GM19455 (cell line): ENCODE measurements at regions not wholly inside any gene's neighbourhood (a gene's known extent, or its start where the extent isn't known, plus 50 kb on each side); places are given as distances from the start of the nearest gene placed in this dataset.
"Not testable (repeated sequence)": the region's sequence is repeated elsewhere in the genome, so short reads cannot be mapped to it uniquely, and the experiment has no call there.

Experiments
- ATAC-seq: cut with Tn5 transposase; IDR thresholded peaks from one replicate; pipeline ENCODE4 v1.9.1; 2021; ENCODE audit not compliant: unreplicated experiment

DNA sequence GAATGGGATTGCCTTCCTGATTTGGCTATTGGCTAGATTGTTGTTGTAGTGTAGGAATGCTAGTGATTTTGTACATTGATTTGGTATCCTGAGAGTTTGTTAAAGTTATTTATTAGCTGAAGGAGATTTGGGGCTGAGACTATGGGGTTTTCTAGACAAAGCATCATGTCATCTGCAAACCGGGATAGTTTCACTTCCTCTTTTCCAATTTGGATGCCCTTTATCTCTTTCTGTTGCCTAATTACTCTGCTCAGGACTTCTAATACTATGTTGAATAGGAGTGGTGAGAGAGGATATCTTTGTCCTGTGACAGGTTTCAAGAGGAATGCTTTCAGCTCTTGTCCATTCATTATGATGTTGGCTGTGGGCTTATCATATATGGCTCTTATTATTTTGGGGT is 265.7 kb upstream of the MGAT4C start:
- no peak for ATAC-seq

DNA sequence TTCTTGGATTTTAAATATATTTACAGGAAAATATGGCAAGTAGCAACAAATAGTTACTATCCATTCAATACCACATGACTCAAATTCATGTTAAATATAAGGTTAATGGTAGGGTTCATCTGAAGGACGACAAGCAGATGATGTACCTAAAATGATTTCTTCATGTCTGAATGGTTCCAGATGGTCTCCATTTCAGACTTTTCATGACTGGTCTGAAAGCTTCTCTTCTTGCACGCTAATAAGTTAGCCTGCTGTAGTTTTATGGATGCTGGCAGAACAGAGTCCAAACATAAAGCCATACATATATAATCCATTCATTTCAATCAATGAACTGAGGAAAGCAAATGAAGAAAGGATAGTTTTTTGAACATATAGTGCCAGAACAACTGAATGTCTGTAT is 257.0 kb upstream of the MGAT4C start:
- ATAC-seq = no peak

DNA sequence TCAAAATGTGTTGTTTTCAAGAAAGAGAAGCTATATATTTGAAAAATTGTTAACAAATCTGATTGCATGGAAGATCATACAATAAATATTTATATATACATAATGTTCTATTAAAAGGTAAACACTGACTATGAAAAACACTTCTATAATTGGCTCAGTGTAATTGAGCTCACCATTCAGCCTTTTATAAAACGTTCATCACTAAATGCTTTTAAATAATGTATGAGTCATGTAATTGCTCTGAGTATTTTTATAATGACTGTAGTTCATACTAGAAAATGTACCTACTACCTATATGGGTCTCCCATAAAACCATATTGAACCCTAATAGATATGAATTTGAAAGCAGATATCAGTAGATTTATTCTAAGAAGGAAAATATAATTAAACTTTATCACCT is 240.4 kb upstream of the MGAT4C start:
- ATAC-seq = no peak

DNA sequence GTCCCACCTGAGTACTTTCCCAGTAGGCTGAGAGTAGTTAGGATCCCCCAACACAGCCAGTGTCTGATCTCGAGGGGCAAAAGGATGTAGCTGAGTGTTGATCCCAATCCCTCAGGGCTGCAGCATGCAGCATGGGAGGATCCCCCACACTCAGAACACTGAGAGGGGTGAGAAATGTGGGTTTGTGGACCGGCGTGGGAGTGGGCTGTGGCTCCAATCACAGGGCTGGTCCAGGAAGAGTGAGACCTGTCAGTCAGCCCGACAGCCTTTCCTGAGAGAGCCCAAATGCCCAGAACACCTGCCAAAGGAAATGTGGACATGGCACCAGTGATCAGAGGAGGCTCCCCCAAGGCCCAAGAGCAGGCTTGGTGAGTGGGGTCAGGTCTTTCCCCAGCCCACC is 228.3 kb upstream of the MGAT4C start:
- no peak for ATAC-seq

DNA sequence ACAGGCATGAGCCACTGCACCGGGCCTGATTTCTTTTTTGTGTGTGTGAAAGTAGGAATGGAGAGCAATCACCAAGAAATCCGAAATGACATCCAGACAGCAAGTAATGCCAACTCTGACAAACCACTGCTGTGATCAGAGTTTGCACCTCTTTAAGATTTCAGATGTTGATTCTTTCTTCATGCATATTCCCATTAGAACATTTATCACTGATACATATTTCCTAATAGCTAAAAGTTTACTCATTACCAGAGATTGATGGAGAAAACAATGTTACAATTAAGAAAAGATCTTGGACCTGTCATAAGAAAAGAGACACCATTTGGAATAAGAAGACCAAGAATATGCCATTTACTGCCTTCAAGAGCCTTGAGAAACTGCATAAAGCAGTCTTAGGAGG is 217.0 kb upstream of the MGAT4C start:
- no peak for ATAC-seq

DNA sequence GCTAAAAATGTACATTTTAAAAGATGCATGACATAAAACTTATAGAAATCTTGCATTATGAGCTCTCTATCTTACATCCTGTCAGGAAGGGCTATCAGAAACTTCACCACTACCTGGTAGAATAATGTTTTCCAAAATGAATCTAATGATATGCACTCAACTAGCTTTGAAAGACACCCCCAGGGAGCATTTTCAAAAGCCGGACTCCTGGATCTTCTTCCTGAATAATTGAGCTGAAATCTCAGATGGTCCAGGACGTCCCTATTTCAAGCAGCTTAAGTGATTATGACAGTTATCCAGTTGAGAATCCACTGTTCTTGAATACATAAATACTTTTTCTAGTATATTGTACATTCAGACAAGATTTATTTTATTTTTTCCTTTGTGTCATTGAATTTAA is 200.6 kb upstream of the MGAT4C start:
- no peak for ATAC-seq

DNA sequence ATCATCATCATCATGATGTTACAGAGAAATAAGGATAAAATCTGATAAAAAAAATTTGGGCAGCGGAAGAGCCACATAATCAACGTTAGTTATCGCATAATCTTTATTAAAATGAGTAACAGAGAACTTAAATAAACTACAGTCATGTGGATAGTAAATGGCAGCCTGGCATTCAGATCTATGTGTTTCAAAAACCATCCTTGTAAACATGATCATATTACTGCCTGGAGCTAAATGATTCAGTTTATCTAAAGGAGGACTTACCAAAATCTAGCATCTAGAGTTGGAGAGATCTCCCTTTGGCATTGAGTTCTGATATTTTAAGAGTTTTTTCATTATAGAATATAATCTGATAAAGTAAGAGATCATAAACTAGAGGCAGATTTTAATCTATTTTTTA is 200.1 kb upstream of the MGAT4C start:
- no peak for ATAC-seq

DNA sequence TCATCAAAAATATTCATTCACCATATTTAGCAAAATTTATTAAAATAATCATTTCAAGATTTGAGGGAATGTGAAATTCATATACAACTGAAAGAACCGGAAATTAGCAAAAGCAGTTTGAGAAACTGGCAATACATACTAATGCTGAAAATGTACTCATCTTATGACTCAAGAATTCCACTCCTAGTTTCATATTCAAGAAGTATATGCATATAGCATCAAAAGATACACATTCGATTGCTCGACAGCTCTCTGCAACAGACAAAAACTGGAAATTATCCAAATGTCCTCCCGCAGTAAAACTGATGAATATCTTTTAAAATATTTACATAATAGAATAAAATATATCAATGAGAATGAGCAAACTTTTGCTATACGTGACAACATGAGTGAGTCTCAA is 189.2 kb upstream of the MGAT4C start:
- ATAC-seq = no peak

DNA sequence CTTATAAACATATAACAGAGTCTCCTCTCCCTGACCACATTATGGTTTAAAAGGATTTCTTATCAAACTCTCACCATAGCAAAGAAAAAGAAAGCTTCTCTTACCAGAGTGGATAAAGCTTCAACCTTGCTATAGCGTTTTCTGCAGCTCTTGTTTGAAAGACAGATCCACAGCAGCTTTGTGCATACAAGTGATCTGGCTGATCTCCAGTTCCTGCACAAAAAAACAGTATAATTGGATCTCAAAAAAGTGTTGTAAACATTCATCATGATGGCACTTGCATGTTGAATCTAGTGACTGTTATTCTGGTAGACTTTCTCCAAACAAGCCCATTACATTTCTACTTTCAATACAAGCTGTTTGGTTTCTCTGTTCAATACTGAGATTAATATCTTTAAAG is 178.9 kb upstream of the MGAT4C start:
- ATAC-seq = no peak

DNA sequence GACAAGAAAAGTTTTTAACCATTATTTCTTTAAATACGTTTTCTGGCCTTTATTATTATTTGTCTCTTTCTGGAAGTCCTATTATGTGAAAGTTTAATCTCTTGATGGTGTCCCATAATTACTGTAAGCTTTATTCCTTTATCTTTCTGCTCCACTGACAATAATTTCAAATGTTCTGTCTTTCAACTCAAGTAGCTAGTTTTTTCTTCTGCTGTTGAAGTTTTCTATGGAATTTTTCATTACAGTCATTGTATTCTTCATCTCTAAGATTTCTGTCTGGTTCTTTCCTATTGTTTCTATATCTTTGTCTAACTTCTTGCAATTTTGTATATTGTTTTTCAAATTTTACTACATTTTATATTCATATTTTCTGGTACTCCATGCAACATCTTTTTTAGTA is 173.6 kb upstream of the MGAT4C start:
- ATAC-seq = no peak

DNA sequence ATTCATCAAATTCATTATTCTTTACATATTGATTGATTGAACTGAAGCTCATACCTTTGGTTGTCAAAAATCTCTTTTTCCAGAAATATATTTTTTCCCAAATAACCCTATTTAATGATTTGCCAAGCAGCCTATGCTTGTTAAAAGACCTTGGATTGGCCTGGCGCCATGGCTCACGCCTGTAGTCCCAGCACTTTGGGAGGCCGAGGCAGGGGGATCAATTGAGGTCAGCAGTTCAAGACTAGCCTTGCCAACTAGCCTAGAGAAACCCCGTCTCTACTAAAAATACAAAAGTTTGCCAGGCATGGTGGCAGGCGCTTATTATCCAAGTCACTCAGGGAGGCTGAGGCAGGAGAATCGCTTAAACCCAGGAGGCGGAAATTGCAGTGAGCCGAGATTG is 165.1 kb upstream of the MGAT4C start:
- ATAC-seq = no peak

DNA sequence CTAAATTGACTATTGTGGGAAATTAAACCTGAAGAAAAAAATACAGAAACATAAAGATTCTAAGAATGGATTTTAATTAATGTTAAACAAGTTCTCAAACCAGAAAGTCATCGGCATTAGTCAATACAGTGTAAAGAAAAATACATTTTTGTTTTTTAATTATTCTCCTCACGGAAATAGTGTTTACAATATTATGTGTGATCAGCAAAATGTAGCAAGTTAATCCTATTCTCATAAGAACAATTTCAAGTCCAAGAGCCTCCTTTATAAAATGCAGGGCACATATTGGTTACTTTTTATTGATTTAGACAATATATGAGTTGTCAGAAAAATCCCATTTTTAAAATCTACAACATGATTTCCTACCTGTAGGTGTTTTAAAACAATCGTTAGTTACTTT is 158.0 kb upstream of the MGAT4C start:
- no peak for ATAC-seq

DNA sequence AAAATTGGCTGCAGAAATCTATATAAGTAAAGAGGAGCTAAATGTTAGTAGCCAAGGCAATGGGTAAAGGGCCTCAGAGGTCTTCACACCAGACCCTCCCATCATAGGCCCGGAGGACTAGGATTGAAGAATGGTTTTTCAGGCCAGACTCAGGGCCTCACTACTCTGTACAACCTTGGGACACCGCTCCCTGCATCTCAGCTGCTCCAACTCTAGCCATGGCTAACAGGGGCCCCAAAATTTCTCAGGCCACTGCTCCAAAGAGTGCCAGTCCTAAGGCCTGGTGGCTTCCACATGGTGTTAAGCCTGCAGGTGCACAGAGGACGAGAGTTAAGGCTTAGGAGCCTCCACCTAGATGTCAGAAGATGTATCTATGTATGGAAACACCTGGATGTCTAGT is 155.5 kb upstream of the MGAT4C start:
- ATAC-seq = no peak

DNA sequence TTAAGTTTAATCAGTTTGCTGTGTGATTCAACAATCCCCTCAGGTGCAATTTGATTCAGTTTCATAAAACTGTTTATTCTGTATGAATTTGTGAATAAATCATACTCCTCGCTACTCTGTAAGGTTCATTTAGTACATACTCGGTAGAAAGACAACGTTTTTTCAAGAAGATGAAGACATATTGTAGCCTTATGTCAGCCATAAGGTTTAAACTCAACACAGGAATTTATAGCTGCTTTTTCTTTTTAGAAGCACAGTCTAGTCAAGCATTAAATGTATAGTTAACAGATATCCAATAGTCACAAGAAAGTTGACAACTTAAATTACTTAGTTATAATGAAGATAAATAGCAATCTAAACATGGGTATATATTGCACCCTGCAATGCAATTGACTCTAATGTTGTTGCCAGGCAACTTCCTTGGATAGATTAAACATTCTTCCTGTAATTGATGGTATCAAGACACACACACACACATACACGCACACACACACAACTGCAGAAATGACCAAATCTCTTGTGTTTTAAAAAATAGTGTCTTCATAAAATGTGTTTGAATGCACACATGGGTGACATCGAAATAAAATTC is 151.5 kb upstream of the MGAT4C start:
- ATAC-seq = no peak

DNA sequence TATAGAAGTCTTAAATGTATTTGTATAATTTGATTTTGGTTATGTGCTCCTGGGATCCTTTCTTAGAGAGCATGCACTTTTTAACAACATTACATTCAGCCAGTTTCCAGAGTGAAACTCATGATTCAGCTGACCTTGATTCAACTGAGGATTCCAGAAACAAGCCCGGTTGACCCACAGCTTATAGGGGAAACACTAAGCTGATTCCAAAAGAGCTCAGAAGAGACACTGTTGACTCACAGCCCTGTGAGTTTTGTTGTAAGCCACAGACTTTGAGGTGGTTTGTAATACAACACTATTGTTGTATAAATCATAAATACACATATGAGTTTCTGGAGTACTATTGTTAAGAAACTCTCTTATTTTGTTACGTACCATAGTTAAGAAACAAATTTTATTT is 133.8 kb upstream of the MGAT4C start:
- no peak for ATAC-seq

DNA sequence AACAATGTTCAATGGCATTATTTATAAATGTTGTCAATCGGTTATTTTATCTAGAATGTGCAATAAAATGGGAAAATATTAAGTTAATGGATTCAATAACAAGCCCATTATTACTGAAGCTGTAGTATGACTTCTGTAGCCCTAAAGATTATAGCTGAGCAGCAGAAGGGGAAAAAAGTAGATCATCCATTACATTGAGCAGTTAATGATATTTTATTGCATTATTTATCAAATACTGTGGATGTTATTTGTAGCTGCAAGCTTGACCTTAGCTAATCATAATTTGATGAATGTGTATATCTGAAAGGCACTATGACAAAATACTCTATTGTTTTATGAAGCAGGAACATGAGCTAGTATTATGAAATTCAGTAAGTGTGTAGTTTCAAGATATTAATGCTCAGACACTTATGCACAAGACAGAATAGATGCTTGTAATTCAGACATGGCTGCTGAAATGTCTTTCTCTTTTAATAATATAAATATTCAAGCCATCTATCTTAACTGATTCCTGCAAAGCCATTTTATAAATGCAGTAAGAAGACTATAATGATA is 131.5 kb upstream of the MGAT4C start:
- no peak for ATAC-seq

DNA sequence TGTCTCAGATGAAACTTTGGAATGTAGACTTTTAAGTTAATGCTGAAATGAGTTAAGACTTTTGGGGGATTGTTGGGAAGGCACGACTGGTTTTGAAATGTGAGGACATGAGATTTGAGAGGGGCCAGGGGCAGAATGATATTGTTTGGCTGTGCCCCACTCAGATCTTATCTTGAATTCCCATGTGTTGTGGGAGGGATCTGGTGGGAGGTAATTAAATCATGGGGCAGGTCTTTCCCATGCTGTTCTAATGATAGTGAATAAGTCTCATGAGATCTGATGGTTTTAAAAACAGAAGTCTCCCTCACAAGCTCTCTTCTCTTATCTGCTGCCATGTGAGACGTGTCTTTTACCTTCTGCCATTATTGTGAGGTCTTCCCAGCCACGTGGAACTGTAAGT is 127.6 kb upstream of the MGAT4C start:
- not testable (repeated sequence) for ATAC-seq

DNA sequence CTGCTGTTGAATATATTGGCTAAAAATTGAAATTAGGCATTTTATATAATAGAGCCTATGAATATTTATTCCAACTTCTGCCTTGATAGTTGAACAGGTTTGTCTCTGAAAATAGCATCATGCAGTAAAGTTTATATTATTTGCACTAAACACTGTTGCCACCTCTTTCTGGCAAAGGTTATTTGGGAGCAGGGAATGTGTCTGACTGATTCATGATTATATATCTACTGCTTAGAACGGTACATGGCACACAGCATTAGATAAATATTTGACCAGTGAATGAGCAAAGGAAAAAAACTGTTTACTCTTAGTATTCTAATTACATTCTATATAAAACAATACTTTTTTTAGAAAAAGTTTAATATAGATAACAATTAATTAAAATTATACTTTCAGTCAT is 123.1 kb upstream of the MGAT4C start:
- no peak for ATAC-seq

DNA sequence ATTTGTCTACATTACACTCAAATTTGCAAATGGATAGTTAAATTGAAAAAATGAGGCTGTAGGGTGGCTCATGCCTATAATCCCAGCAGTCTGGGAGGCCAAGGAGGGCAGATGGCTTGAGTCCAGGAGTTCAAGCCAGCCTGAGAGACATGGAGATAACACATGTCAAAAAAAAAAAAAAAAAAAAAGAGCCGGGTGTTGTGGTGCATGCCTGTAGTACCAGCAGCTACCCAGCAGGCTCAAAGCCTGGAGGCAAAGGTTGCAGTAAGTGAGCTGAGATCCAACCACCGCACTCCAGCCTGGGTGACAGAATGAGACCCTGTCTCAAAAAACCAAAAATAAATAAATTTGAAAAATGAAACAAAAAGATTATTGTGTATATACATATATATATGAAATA is 119.9 kb upstream of the MGAT4C start:
- ATAC-seq = no peak

DNA sequence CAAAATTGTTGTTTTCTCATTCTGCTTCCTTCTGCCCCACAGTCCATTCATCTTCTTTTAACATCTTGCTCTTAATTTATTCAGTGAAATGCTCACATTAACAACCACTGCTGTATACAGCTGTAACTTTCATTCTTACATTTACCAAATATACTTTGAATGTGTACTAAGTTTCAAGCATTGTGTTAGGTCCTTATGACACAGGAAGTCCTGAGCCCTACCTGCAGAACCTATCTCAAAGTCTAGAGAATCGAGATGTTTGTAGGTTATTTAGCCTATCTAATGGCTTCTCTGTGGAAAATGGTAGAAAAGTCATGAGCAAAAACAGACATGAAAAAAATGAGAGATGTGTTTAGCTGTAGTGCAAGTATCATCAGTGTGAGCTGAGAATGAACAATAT is 117.6 kb upstream of the MGAT4C start:
- no peak for ATAC-seq

DNA sequence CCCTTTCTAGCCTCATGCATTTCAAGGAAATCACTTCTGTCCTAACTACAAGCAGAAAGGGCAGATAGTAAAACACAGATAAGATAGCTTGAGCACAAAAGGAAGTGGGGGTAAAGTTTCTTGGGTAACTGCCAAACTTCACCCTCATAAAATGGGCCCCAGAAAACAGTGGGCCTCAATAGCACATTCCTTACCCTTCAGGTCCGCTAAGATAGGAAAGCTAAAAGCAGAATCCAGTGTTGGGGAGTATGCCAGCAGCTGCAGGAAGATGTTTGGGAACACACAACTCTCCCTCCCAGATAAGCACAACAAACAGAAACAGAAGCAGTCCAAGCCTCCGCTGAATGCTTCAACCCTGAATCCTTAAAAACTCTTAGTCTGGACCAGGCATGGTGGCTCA is 110.9 kb upstream of the MGAT4C start:
- no peak for ATAC-seq

DNA sequence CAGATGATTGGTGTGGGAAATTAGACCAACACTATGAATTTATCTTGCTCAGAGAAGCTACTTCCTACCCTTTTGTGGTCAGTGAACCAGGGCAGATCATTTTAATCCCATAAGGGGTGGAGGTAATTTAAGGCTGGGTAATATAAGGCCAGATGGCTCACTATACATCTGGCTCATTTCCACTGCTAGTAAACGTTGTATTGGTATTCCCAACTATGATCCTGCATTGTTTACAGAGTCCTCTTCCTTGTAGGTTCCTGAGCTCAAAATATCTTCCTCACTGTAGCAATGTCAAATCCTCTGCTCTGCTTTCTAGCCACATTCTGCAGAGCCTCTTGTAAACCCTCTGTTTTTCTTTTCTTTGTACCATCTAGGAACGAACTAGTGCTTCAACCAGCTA is 93.0 kb upstream of the MGAT4C start:
- ATAC-seq = no peak

DNA sequence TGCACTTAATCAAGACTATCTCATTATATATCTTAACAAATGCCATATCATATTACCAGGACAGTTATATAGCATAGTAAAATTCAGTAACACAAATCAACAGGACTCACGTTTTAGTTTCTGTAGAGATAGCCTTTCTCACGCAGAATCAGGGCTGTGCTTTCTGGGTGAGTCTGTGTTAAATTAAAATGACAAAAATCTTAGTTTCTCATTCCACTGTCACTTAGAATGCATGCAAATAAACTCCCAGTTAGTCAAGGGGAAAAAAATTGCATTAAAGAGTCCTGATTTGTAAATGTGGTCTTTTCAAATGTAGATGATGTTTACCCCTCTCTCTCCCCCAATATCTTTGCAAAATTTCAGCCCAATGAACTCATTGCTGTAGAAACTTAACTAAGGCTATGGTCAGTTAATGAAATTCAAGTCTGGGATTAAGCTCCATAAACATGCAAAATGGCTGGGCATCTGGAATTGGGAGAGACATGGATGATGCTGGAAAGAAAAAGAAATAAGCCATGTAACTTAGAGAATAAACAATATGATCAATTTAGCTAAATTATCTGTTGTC is 77.8 kb upstream of the MGAT4C start:
- ATAC-seq = no peak
